ENCODE measurements at regions not wholly inside any gene's neighbourhood (a gene's known extent, or its start where the extent isn't known, plus 50 kb on each side); places are given as distances from the start of the nearest gene placed in this dataset.

GRCh38 chr3:162041622-162042021, 545.0 kb downstream of the OTOL1 start:
- no peak overlapping the region for H3K4me3 ChIP-seq
- TF ChIP-seq CTCF (IDR thresholded peaks at IDR 0.05; ENCODE audit: borderline replicate concordance) = no peak
- intact Hi-C loops (cut with micrococcal nuclease) = no loop called here
- H3K27ac ChIP-seq (replicated peaks) = no peak overlapping the region
- DNase-seq = no peak
- no peaks in the 10 kb centered on the region for H3K27me3 ChIP-seq (ENCODE audit: low read depth)
- H3K36me3 ChIP-seq = no peaks in the 10 kb centered on the region
- no peaks in the 10 kb centered on the region for H3K9me3 ChIP-seq (replicated peaks)
- no peaks in the 10 kb centered on the region for H3K4me1 ChIP-seq

GRCh38 chr3:162052636-162053035, 556.0 kb downstream of the OTOL1 start:
- intact Hi-C loops (cut with micrococcal nuclease) = no loop called here
- DNase-seq = no peak
- Histone ChIP-seq H3K27ac (replicated peaks) (no peak overlapping the region), H3K27me3 (ENCODE audit: low read depth) (no peaks in the 10 kb centered on the region), H3K4me3 (no peak overlapping the region), H3K36me3 (no peaks in the 10 kb centered on the region), H3K4me1 (no peaks in the 10 kb centered on the region), H3K9me3 (replicated peaks) (no peaks in the 10 kb centered on the region)
- no peak for TF ChIP-seq CTCF (IDR thresholded peaks at IDR 0.05; ENCODE audit: borderline replicate concordance)

- intact Hi-C loops (cut with micrococcal nuclease) = loop anchor here (5.0 kb wide), 1 partner anchor 1910 kb away; no protein-coding TSS in a partner anchor
- DNase-seq = no peak
- no peak overlapping the region for H3K27ac ChIP-seq (replicated peaks)
Observed at GRCh38 chr3:162072656-162073164, 576.1 kb downstream of the OTOL1 start.

GRCh38 chr3:162073422-162073975, 576.9 kb downstream of the OTOL1 start:
- TF ChIP-seq CTCF (IDR thresholded peaks at IDR 0.05; ENCODE audit: borderline replicate concordance) = no peak
- no peak overlapping the region for H3K27ac ChIP-seq (replicated peaks)

More at GRCh38 chr3:162072656-162073164, 576.1 kb downstream of the OTOL1 start:
- TF ChIP-seq CTCF (IDR thresholded peaks at IDR 0.05; ENCODE audit: borderline replicate concordance) = no peak
- no peaks in the 10 kb centered on the region for H3K27me3 ChIP-seq (ENCODE audit: low read depth)
- no peaks in the 10 kb centered on the region for H3K36me3 ChIP-seq
- H3K4me3 ChIP-seq = no peak overlapping the region
- H3K4me1 ChIP-seq = no peaks in the 10 kb centered on the region
- no peaks in the 10 kb centered on the region for H3K9me3 ChIP-seq (replicated peaks)

GRCh38 chr3:162077108-162077507, 580.5 kb downstream of the OTOL1 start:
- no peak overlapping the region for H3K27ac ChIP-seq (replicated peaks)
- DNase-seq = no peak
- H3K9me3 ChIP-seq (replicated peaks) = no peaks in the 10 kb centered on the region
- intact Hi-C loops (cut with micrococcal nuclease) = no loop called here
- H3K36me3 ChIP-seq = no peaks in the 10 kb centered on the region
- no peak overlapping the region for H3K4me3 ChIP-seq
- no peaks in the 10 kb centered on the region for H3K4me1 ChIP-seq
- no peaks in the 10 kb centered on the region for H3K27me3 ChIP-seq (ENCODE audit: low read depth)
- no peak for TF ChIP-seq CTCF (IDR thresholded peaks at IDR 0.05; ENCODE audit: borderline replicate concordance)

More at GRCh38 chr3:162073422-162073975, 576.9 kb downstream of the OTOL1 start:
- Histone ChIP-seq H3K4me3 (no peak overlapping the region), H3K36me3 (no peaks in the 10 kb centered on the region), H3K4me1 (no peaks in the 10 kb centered on the region), H3K27me3 (ENCODE audit: low read depth) (no peaks in the 10 kb centered on the region), H3K9me3 (replicated peaks) (no peaks in the 10 kb centered on the region)
- intact Hi-C loops (cut with micrococcal nuclease) = loop anchor here (5.0 kb wide), 1 partner anchor 1909 kb away; no protein-coding TSS in a partner anchor
- no peak for DNase-seq
